ENCODE measurements at regions not wholly inside any gene's neighbourhood (a gene's known extent, or its start where the extent isn't known, plus 50 kb on each side); places are given as distances from the start of the nearest gene placed in this dataset.

GRCh38 chr2:107025869-107026380, 140.0 kb upstream of the ST6GAL2 start:
- no peak for DNase-seq

- DNase-seq, result no peak
These were observed 141.2 kb upstream of the ST6GAL2 start for GRCh38 chr2:107027205-107027604.

GRCh38 chr2:107027810-107028209, 141.8 kb upstream of the ST6GAL2 start:
- DNase-seq, result no peak

- DNase-seq, result peak; percentile 31
These were observed 142.7 kb upstream of the ST6GAL2 start for GRCh38 chr2:107028661-107029060.

GRCh38 chr2:107036293-107036692, 150.3 kb upstream of the ST6GAL2 start:
- no peak for DNase-seq

GRCh38 chr2:107062173-107062572, 176.2 kb upstream of the ST6GAL2 start:
- DNase-seq, result no peak

- peak; percentile 54 for DNase-seq
These were observed 176.7 kb upstream of the ST6GAL2 start for GRCh38 chr2:107062599-107063220.

GRCh38 chr2:107063228-107063627, 177.3 kb upstream of the ST6GAL2 start:
- DNase-seq, result no peak

GRCh38 chr2:107064750-107065149, 178.8 kb upstream of the ST6GAL2 start:
- DNase-seq, result no peak

- DNase-seq, result no peak
These were observed 182.3 kb upstream of the ST6GAL2 start for GRCh38 chr2:107068069-107068916.

- no peak for DNase-seq
These were observed 183.9 kb upstream of the ST6GAL2 start for GRCh38 chr2:107069890-107070289.

GRCh38 chr2:107072150-107072940, 186.4 kb upstream of the ST6GAL2 start:
- no peak for DNase-seq

- DNase-seq, result no peak
These were observed 192.6 kb upstream of the ST6GAL2 start for GRCh38 chr2:107078584-107078983.

- no peak for DNase-seq
These were observed 200.5 kb upstream of the ST6GAL2 start for GRCh38 chr2:107086497-107086896.

GRCh38 chr2:107088156-107088555, 202.2 kb upstream of the ST6GAL2 start:
- DNase-seq, result no peak

GRCh38 chr2:107091163-107091864, 205.3 kb upstream of the ST6GAL2 start:
- DNase-seq, result no peak

- no peak for DNase-seq
These were observed 207.5 kb upstream of the ST6GAL2 start for GRCh38 chr2:107093426-107093957.

GRCh38 chr2:107094450-107094986, 208.6 kb upstream of the ST6GAL2 start:
- no peak for DNase-seq

- no peak for DNase-seq
These were observed 216.2 kb upstream of the ST6GAL2 start for GRCh38 chr2:107102176-107102575.

GRCh38 chr2:107107351-107107750, 221.4 kb upstream of the ST6GAL2 start:
- no peak for DNase-seq

- no peak for DNase-seq
These were observed 222.6 kb upstream of the ST6GAL2 start for GRCh38 chr2:107108556-107108955.

- DNase-seq, result no peak
These were observed 225.7 kb upstream of the ST6GAL2 start for GRCh38 chr2:107111623-107112022.
